Hepatocyte (in vitro differentiated cells): ENCODE measurements at regions not wholly inside any gene's neighbourhood (a gene's known extent, or its start where the extent isn't known, plus 50 kb on each side); places are given as distances from the start of the nearest gene placed in this dataset.

Source experiments
- DNase-seq: peaks from one replicate; pipeline ENCODE4 v3.0.0-alpha.2; 2016; ENCODE audit warnings: low spot score
- H2AFZ ChIP-seq: fragments of 200-600 bp; sonication (generic); 2 replicates; pipeline ENCODE4 v1.6.0; 2016; ENCODE audit warnings: antibody characterized with exemption, mild to moderate bottlenecking
- H3K27ac ChIP-seq: fragments of 200-600 bp; sonication (generic); 2 replicates; pipeline ENCODE4 v1.5.1; 2016; ENCODE audit warnings: mild to moderate bottlenecking
- H3K27me3 ChIP-seq: fragments of 200-600 bp; sonication (generic); 2 replicates; pipeline ENCODE4 v1.6.1; 2016
- H3K36me3 ChIP-seq: fragments of 200-600 bp; sonication (generic); replicated peaks from 2 replicates; pipeline ENCODE4 v1.5.1; 2016; ENCODE audit warnings: low read depth; ENCODE audit not compliant: insufficient read depth
- H3K4me1 ChIP-seq: fragments of 200-600 bp; sonication (generic); 2 replicates; pipeline ENCODE4 v1.5.1; 2016; ENCODE audit warnings: mild to moderate bottlenecking, moderate library complexity; ENCODE audit not compliant: insufficient read depth
- H3K4me2 ChIP-seq: fragments of 200-600 bp; sonication (generic); 2 replicates; pipeline ENCODE4 v1.6.0; 2016
- H3K4me3 ChIP-seq: fragments of 200-600 bp; sonication (generic); 2 replicates; pipeline ENCODE4 v1.5.1; 2016; ENCODE audit warnings: mild to moderate bottlenecking
- H3K79me2 ChIP-seq: fragments of 200-600 bp; sonication (generic); 2 replicates; pipeline ENCODE4 v1.6.0; 2017; ENCODE audit warnings: mild to moderate bottlenecking
- H3K9me2 ChIP-seq: fragments of 200-600 bp; sonication (generic); replicated peaks from 2 replicates; pipeline ENCODE4 v1.6.0; 2017; ENCODE audit warnings: mild to moderate bottlenecking; ENCODE audit not compliant: insufficient read depth
- H3K9me3 ChIP-seq: fragments of 200-600 bp; sonication (generic); 2 replicates; pipeline ENCODE4 v1.5.1; 2016; ENCODE audit warnings: low read depth, mild to moderate bottlenecking
- H4K20me1 ChIP-seq: fragments of 200-600 bp; sonication (generic); 2 replicates; pipeline ENCODE4 v1.6.0; 2016; ENCODE audit warnings: mild to moderate bottlenecking; ENCODE audit not compliant: insufficient read depth, poor library complexity, severe bottlenecking
- CTCF ChIP-seq: fragments of 200-600 bp; sonication (generic); IDR thresholded peaks from 2 replicates; pipeline ENCODE4 v1.5.1; 2016; ENCODE audit warnings: antibody characterized with exemption, mild to moderate bottlenecking; ENCODE audit not compliant: poor library complexity
- EZH2 ChIP-seq: fragments of 200-600 bp; sonication (generic); IDR thresholded peaks from 2 replicates; pipeline ENCODE4 v1.6.1; 2016; ENCODE audit warnings: antibody characterized with exemption, mild to moderate bottlenecking, borderline replicate concordance
- EZH2phosphoT487 ChIP-seq: fragments of 200-600 bp; sonication (generic); IDR thresholded peaks from one replicate; pipeline ENCODE4 v1.6.1; 2018; ENCODE audit warnings: antibody characterized with exemption, mild to moderate bottlenecking, low read depth, moderate library complexity; ENCODE audit not compliant: unreplicated experiment, severe bottlenecking
- WGBS: methylation state at CpG from one replicate; pipeline ENCODE4 v1.1.6; 2016; ENCODE audit warnings: low lambda C conversion rate; ENCODE audit errors: missing lambda C conversion rate; 5-methylcytosine and 5-hydroxymethylcytosine counted together

- Histone ChIP-seq H3K9me3 (no peaks in the 10 kb centered on the region), H2AFZ (no peak overlapping the region), H3K36me3 (no peaks in the 10 kb centered on the region), H4K20me1 (no peaks in the 10 kb centered on the region), H3K4me1 (no peaks in the 10 kb centered on the region), H3K79me2 (no peaks in the 10 kb centered on the region), H3K4me2 (no peak overlapping the region), H3K27ac (no peak overlapping the region), H3K27me3 (no peaks in the 10 kb centered on the region), H3K9me2 (no peaks in the 10 kb centered on the region), H3K4me3 (no peak overlapping the region)
- no peak for DNase-seq
- no peak for TF ChIP-seq CTCF
- WGBS: 46% methylated on average over 2 of the region's 2 CpGs
These were observed 182.4 kb upstream of the TSHZ2 start for GRCh38 chr20:52789716-52790115.

- H3K36me3 ChIP-seq: no peaks in the 10 kb centered on the region
- no peak overlapping the region for H3K4me2 ChIP-seq
- no peaks in the 10 kb centered on the region for H3K9me3 ChIP-seq
- no peaks in the 10 kb centered on the region for H3K9me2 ChIP-seq
- no peaks in the 10 kb centered on the region for H3K79me2 ChIP-seq
- H3K4me3 ChIP-seq: no peak overlapping the region
- H3K4me1 ChIP-seq: no peaks in the 10 kb centered on the region
- H2AFZ ChIP-seq: no peak overlapping the region
- H3K27me3 ChIP-seq: no peaks in the 10 kb centered on the region
- H3K27ac ChIP-seq: no peak overlapping the region
- DNase-seq: no peak
- H4K20me1 ChIP-seq: no peaks in the 10 kb centered on the region
- 88% methylated on average over 3 of the region's 3 CpGs for WGBS
- TF ChIP-seq CTCF: no peak
- TF ChIP-seq EZH2: no peak
- no peak for TF ChIP-seq EZH2phosphoT487
These were observed 184.2 kb upstream of the TSHZ2 start for GRCh38 chr20:52787962-52788361.

- Histone ChIP-seq H2AFZ (no peak overlapping the region), H3K9me2 (no peaks in the 10 kb centered on the region), H4K20me1 (no peaks in the 10 kb centered on the region), H3K79me2 (no peaks in the 10 kb centered on the region), H3K36me3 (no peaks in the 10 kb centered on the region), H3K9me3 (no peaks in the 10 kb centered on the region), H3K4me3 (no peak overlapping the region), H3K4me2 (no peak overlapping the region), H3K27ac (no peak overlapping the region), H3K4me1 (no peaks in the 10 kb centered on the region), H3K27me3 (no peaks in the 10 kb centered on the region)
- no peak for DNase-seq
- TF ChIP-seq EZH2phosphoT487 (no peak), CTCF (no peak), EZH2 (no peak)
- 57% methylated on average over 3 of the region's 3 CpGs for WGBS
These were observed 184.9 kb upstream of the TSHZ2 start for GRCh38 chr20:52787216-52787615.

DNA sequence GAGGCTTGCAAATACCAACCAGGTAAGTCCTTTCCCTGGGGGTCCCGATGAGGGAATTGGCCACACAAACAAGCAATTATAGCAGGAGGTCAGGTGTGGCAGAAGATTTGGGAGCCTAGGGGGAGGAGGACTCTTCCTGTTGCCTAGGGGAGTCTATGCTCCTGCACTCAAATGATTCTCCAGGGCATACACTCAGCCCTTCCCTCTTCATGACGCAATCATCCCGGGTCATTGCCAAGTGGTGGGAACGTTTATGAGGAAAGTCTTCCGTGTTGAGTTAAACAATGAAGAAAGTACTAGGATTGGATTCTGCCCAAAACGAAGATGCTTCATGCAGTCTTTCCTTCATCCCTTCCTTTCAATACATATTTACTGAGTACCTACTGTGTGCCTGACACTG lies 186.5 kb upstream of the TSHZ2 start:
- Histone ChIP-seq H3K4me3 (no peak overlapping the region), H3K27me3 (no peaks in the 10 kb centered on the region), H3K36me3 (no peaks in the 10 kb centered on the region), H3K9me3 (no peaks in the 10 kb centered on the region), H3K4me1 (no peaks in the 10 kb centered on the region), H2AFZ (no peak overlapping the region), H3K27ac (no peak overlapping the region), H3K9me2 (no peaks in the 10 kb centered on the region), H4K20me1 (no peaks in the 10 kb centered on the region), H3K4me2 (no peak overlapping the region), H3K79me2 (no peaks in the 10 kb centered on the region)
- DNase-seq: no peak
- TF ChIP-seq EZH2 (no peak), EZH2phosphoT487 (no peak), CTCF (no peak)
- WGBS: 81% methylated on average over 6 of the region's 6 CpGs
